HEK293 (cell line): ENCODE measurements at regions not wholly inside any gene's neighbourhood (a gene's known extent, or its start where the extent isn't known, plus 50 kb on each side); places are given as distances from the start of the nearest gene placed in this dataset.

ENCODE experiments used
- CTCF ChIA-PET: fragments of 350-600 bp; formaldehyde crosslinking; extraction: SDS; loops from one replicate; lab custom pipeline; 2021; ENCODE audit warnings: antibody characterized with exemption; lab: Yijun Ruan, JAX
- POLR2A ChIA-PET: fragments of 300-600 bp; formaldehyde crosslinking; extraction: SDS; loops from one replicate; lab custom pipeline; 2020; ENCODE audit warnings: antibody characterized with exemption, inconsistent platforms; lab: Yijun Ruan, JAX
- H3K27ac ChIP-seq: fragments of 200-500 bp; sonication (Bioruptor generic); 2 replicates; pipeline ENCODE4 v1.5.1; 2014; ENCODE audit warnings: low read depth, low read length, control low read depth, inconsistent platforms; ENCODE audit errors: extremely low read depth
- H3K36me3 ChIP-seq, 2 experiments: fragments of 200-500 bp in 1 of 2; sonication (Bioruptor generic) in 1 of 2; 1 replicate in 1 of 2; 2 replicates in 1 of 2; pipeline ENCODE4 v1.5.1; 2014 to 2017; ENCODE audit warnings: inconsistent platforms in 2 of 2, low read length in 2 of 2; ENCODE audit not compliant: control insufficient read depth in 2 of 2, insufficient read depth in 1 of 2
- H3K4me1 ChIP-seq: fragments of 200-500 bp; sonication (Bioruptor generic); 2 replicates; pipeline ENCODE4 v1.5.1; 2014; ENCODE audit warnings: mild to moderate bottlenecking, low read length, inconsistent platforms; ENCODE audit not compliant: control insufficient read depth, insufficient read depth
- H3K4me3 ChIP-seq: 2 replicates; pipeline ENCODE4 v1.5.1; 2011; ENCODE audit warnings: low read depth, mild to moderate bottlenecking, control low read depth, low read length, moderate library complexity
- H3K9me3 ChIP-seq: fragments of 200-500 bp; sonication (Bioruptor generic); 2 replicates; pipeline ENCODE4 v1.5.1; 2014; ENCODE audit warnings: low read depth, low read length, inconsistent platforms; ENCODE audit not compliant: control insufficient read depth, insufficient read depth
- AEBP2 ChIP-seq: fragments of 450-650 bp; formaldehyde crosslinking; IDR thresholded peaks from 2 replicates; pipeline ENCODE4 v1.5.1; 2016; ENCODE audit warnings: missing biosample characterization, missing genetic modification characterization, borderline replicate concordance
- ELK4 ChIP-seq: IDR thresholded peaks from 2 replicates; pipeline ENCODE4 v1.6.1; 2011; ENCODE audit warnings: mild to moderate bottlenecking, low read depth, low read length, borderline replicate concordance
- GFI1B ChIP-seq: fragments of 450-650 bp; formaldehyde crosslinking; IDR thresholded peaks from 2 replicates; pipeline ENCODE4 v1.5.1; 2016; ENCODE audit warnings: missing biosample characterization, missing genetic modification characterization
- IKZF3 ChIP-seq: fragments of 450-650 bp; IDR thresholded peaks from 2 replicates; pipeline ENCODE4 v1.5.0; 2018; ENCODE audit warnings: missing biosample characterization, mild to moderate bottlenecking, missing genetic modification characterization, moderate library complexity
- KLF7 ChIP-seq: fragments of 450-650 bp; formaldehyde crosslinking; IDR thresholded peaks from 2 replicates; pipeline ENCODE4 v1.5.1; 2016; ENCODE audit warnings: missing biosample characterization, missing genetic modification characterization, borderline replicate concordance
- KLF9 ChIP-seq: fragments of 450-650 bp; formaldehyde crosslinking; IDR thresholded peaks from 2 replicates; pipeline ENCODE4 v1.5.1; 2016; ENCODE audit warnings: missing biosample characterization, missing genetic modification characterization, low read depth
- OVOL3 ChIP-seq: fragments of 450-650 bp; formaldehyde crosslinking; IDR thresholded peaks from 2 replicates; pipeline ENCODE4 v1.5.1; 2016; ENCODE audit warnings: missing biosample characterization, missing genetic modification characterization
- SCRT2 ChIP-seq: fragments of 450-650 bp; formaldehyde crosslinking; IDR thresholded peaks from 2 replicates; pipeline ENCODE4 v1.5.1; 2016; ENCODE audit warnings: missing biosample characterization, missing genetic modification characterization
- ZBTB17 ChIP-seq: fragments of 450-650 bp; formaldehyde crosslinking; IDR thresholded peaks from 2 replicates; pipeline ENCODE4 v1.5.1; 2016; ENCODE audit warnings: missing biosample characterization, missing genetic modification characterization
- ZBTB20 ChIP-seq: fragments of 450-650 bp; formaldehyde crosslinking; IDR thresholded peaks from 2 replicates; pipeline ENCODE4 v1.5.1; 2016; ENCODE audit warnings: missing biosample characterization, missing genetic modification characterization
- ZEB2 ChIP-seq: fragments of 450-650 bp; formaldehyde crosslinking; IDR thresholded peaks from 2 replicates; pipeline ENCODE4 v1.5.1; 2016; ENCODE audit warnings: missing biosample characterization, missing genetic modification characterization
- ZNF112 ChIP-seq: fragments of 450-650 bp; formaldehyde crosslinking; IDR thresholded peaks from 2 replicates; pipeline ENCODE4 v1.5.0; 2017; ENCODE audit warnings: missing biosample characterization, missing genetic modification characterization
- ZNF148 ChIP-seq: fragments of 450-650 bp; formaldehyde crosslinking; IDR thresholded peaks from 2 replicates; pipeline ENCODE4 v1.5.0; 2017; ENCODE audit warnings: missing biosample characterization, missing genetic modification characterization, borderline replicate concordance
- ZNF324 ChIP-seq: fragments of 450-650 bp; formaldehyde crosslinking; IDR thresholded peaks from 2 replicates; pipeline ENCODE4 v1.5.1; 2016; ENCODE audit warnings: missing biosample characterization, missing genetic modification characterization
- ZNF341 ChIP-seq: fragments of 450-650 bp; formaldehyde crosslinking; IDR thresholded peaks from 2 replicates; pipeline ENCODE4; 2016; ENCODE audit warnings: low read depth, missing biosample characterization, missing genetic modification characterization
- ZNF366 ChIP-seq: fragments of 450-650 bp; formaldehyde crosslinking; conservative IDR thresholded peaks from 2 replicates; pipeline ENCODE4 v1.5.1; 2016; ENCODE audit warnings: missing biosample characterization, missing genetic modification characterization
- ZNF394 ChIP-seq: fragments of 450-650 bp; formaldehyde crosslinking; IDR thresholded peaks from 2 replicates; pipeline ENCODE4 v1.5.1; 2016; ENCODE audit warnings: missing biosample characterization, missing genetic modification characterization, mild to moderate bottlenecking, moderate library complexity, borderline replicate concordance
- ZNF416 ChIP-seq: fragments of 450-650 bp; formaldehyde crosslinking; IDR thresholded peaks from 2 replicates; pipeline ENCODE4 v1.5.1; 2016; ENCODE audit warnings: missing biosample characterization, missing genetic modification characterization
- ZNF426 ChIP-seq: fragments of 450-650 bp; formaldehyde crosslinking; IDR thresholded peaks from 2 replicates; pipeline ENCODE4 v1.5.1; 2017; ENCODE audit warnings: missing biosample characterization, missing genetic modification characterization, mild to moderate bottlenecking, inconsistent platforms, moderate library complexity
- ZNF473 ChIP-seq: fragments of 450-650 bp; formaldehyde crosslinking; IDR thresholded peaks from 2 replicates; pipeline ENCODE4 v1.5.1; 2017; ENCODE audit warnings: missing biosample characterization, missing genetic modification characterization
- ZNF596 ChIP-seq: fragments of 450-650 bp; IDR thresholded peaks from 2 replicates; pipeline ENCODE4 v1.5.0; 2018; ENCODE audit warnings: missing biosample characterization, mild to moderate bottlenecking, missing genetic modification characterization, moderate library complexity
- ZNF624 ChIP-seq: fragments of 450-650 bp; formaldehyde crosslinking; IDR thresholded peaks from 2 replicates; pipeline ENCODE4 v1.5.1; 2017; ENCODE audit warnings: missing biosample characterization, missing genetic modification characterization
- ZNF629 ChIP-seq: fragments of 450-650 bp; formaldehyde crosslinking; IDR thresholded peaks from 2 replicates; pipeline ENCODE4 v1.5.1; 2017; ENCODE audit warnings: missing biosample characterization, missing genetic modification characterization
- ZNF670 ChIP-seq: fragments of 450-650 bp; formaldehyde crosslinking; IDR thresholded peaks from 2 replicates; pipeline ENCODE4 v1.5.1; 2016; ENCODE audit warnings: missing biosample characterization, missing genetic modification characterization, low read depth
- ZNF843 ChIP-seq: fragments of 450-650 bp; formaldehyde crosslinking; IDR thresholded peaks from 2 replicates; pipeline ENCODE4 v1.5.1; 2016; ENCODE audit warnings: missing biosample characterization, missing genetic modification characterization
- ZSCAN4 ChIP-seq: fragments of 450-650 bp; formaldehyde crosslinking; IDR thresholded peaks from 2 replicates; pipeline ENCODE4 v1.5.1; 2017; ENCODE audit warnings: missing biosample characterization, missing genetic modification characterization

DNA sequence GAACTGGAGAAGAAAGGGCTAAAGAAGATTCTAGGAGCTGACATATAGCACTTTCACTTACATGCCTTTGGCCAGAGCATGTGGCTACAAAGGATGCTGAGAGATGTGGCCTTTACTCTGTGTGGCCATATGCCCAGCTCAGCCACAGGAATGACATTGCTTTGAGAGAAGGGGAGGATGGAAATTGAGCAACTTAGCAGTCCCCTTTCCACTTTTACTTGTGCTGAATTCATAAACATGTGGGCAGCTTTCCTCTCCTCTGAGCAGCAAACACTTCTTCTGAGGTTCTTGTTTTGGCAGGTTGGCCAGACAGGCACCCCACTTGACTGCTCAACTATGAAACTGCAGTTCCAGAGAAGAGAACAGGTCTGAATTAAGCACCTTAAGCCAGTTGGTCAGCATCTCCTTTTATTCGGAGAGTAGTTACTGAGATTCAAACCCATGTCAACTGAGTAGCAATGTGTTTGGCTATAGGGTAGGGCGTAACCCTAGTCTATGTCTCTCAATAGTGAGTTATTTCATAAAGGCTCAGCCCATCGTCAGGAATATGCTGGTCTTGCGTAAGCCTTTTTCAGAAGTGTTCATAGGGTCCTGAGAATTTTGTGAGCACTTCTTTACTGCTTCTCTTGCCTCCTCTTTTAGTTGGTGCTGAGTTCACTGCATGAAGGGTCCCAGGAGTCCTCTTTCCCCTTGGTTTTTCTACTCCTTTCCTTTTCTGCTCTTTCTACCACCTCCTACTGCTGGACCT, 134.5 kb downstream of the PALM2AKAP2 start:
- Histone ChIP-seq H3K27ac (no peak overlapping the region), H3K4me1 (no peaks in the 10 kb centered on the region), H3K4me3 (no peak overlapping the region), H3K9me3 (no peaks in the 10 kb centered on the region), H3K36me3 (no peaks in the 10 kb centered on the region)
- CTCF ChIA-PET = interaction anchor here (0.6 to 1.8 kb wide), 3 partner anchors 10 to 54 kb away, joined by 3 to 4 read pairs (median 4); no protein-coding TSS in a partner anchor
- POLR2A ChIA-PET = interaction anchor here (0.6 kb wide), 1 partner anchor 411 kb away, joined by 3 read pairs; no protein-coding TSS in a partner anchor
- TF ChIP-seq ZNF843 (tag by site-specific recombination) (no peak), ZNF629 (tag by site-specific recombination) (no peak), ZNF624 (tag by site-specific recombination) (no peak), ZNF426 (tag by site-specific recombination) (no peak), KLF9 (tag by site-specific recombination) (no peak), SCRT2 (tag by site-specific recombination) (no peak), ZNF416 (tag by site-specific recombination) (no peak), ZBTB20 (tag by site-specific recombination) (no peak), ZEB2 (tag by site-specific recombination) (no peak), OVOL3 (tag by site-specific recombination) (no peak), ZNF670 (no peak)
- TF ChIP-seq, all 188 proteins: peak for 0

- CTCF ChIA-PET = interaction anchor here (0.6 kb wide), 1 partner anchor 25 kb away, joined by 3 read pairs; no protein-coding TSS in a partner anchor
- H3K4me3 ChIP-seq = no peak overlapping the region
- H3K4me1 ChIP-seq = no peaks in the 10 kb centered on the region
- TF ChIP-seq ZBTB17 (tag by site-specific recombination) (no peak), ZNF473 (tag by site-specific recombination) (no peak), ZNF366 (no peak), ZNF324 (no peak), ZNF341 (no peak), KLF9 (tag by site-specific recombination) (no peak), ZNF394 (tag by site-specific recombination) (no peak), ZNF596 (no peak), AEBP2 (tag by site-specific recombination) (no peak), GFI1B (tag by site-specific recombination) (no peak), IKZF3 (tag by site-specific recombination) (no peak), ELK4 (no peak), ZNF148 (no peak), ZSCAN4 (tag by site-specific recombination) (no peak), ZBTB20 (tag by site-specific recombination) (no peak), KLF7 (no peak), ZNF112 (tag by site-specific recombination) (no peak)
- H3K36me3 ChIP-seq = no peaks in the 10 kb centered on the region
- POLR2A ChIA-PET = no interaction called here
- H3K27ac ChIP-seq = no peak overlapping the region
- no peaks in the 10 kb centered on the region for H3K9me3 ChIP-seq
Measured at GRCh38 chr9:109916316-109916715, 136.3 kb downstream of the PALM2AKAP2 start.
